KG1 (cell line): ENCODE measurements at regions not wholly inside any gene's neighbourhood (a gene's known extent, or its start where the extent isn't known, plus 50 kb on each side); places are given as distances from the start of the nearest gene placed in this dataset.

ENCODE experiments used
- DNase-seq: peaks from one replicate; lab custom pipeline; 2025; lab: John Stamatoyannopoulos, UW

DNA sequence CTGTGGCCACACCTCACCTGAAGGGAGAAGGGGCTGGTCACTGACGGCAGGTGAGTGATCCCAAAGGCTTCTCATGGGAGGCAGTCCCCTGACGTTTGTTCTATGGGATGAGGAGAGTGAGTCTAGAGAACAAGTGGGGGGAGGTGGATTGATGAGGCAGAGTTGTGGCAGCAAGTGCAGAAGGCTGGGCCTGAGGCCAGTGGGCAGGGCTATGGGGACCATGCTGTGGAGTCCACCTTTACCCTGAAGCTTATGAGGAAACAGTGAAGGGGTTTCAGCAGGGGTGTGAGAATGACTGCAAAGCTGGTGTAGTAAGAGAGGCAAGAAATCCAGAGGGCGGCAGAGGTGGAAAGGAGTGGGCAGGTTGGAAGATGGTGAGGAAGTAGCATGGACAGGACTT lies 96.9 kb upstream of the PFN2 start:
- no peak for DNase-seq

GRCh38 chr3:150064971-150065370 lies 94.3 kb upstream of the PFN2 start:
- DNase-seq: no peak

GRCh38 chr3:150063237-150063636 lies 92.5 kb upstream of the PFN2 start:
- no peak for DNase-seq

DNA sequence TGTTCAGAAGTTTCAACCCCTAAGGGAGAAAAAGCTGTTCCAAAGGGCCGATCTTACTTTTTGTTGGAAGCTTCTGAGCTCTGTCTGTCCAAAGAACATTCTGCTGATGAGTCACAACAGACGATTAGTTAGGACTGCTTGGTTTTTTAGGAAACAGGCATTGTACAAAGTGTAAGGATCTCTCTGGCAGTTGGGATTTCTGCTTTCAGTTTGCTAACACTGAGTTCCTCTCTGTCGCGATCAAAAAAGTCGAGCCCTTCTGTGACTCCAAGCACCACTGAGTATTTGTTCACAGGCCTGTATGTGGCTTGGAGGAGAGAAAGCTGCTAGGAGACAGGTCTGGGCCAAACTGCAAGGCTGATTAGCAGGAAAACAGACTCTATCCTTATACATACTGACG lies 91.8 kb upstream of the PFN2 start:
- no peak for DNase-seq

GRCh38 chr3:150061288-150062024 lies 90.8 kb upstream of the PFN2 start:
- no peak for DNase-seq

GRCh38 chr3:150059729-150060128 lies 89.0 kb upstream of the PFN2 start:
- no peak for DNase-seq

GRCh38 chr3:150059241-150059640 lies 88.5 kb upstream of the PFN2 start:
- DNase-seq: no peak

DNA sequence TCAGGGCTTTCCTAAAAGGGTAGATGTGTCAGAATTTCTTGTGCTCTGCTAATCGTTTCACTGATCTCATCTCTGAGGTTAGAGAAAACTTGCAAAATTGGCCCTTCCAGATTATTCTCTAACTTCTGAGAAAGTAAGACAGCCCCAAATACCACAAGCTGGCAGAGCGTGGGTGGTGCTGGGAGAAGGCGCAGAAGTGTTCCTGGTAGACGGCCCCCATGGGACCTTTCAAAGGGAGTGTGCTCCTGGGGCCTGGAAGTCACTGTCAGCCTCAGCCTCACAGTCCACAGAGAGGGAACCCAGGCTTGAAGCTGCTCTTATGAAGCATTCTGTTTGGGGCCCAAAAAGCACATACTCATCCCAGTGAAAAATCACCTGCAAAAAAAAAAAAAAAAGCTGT lies 86.5 kb upstream of the PFN2 start:
- DNase-seq: no peak

DNA sequence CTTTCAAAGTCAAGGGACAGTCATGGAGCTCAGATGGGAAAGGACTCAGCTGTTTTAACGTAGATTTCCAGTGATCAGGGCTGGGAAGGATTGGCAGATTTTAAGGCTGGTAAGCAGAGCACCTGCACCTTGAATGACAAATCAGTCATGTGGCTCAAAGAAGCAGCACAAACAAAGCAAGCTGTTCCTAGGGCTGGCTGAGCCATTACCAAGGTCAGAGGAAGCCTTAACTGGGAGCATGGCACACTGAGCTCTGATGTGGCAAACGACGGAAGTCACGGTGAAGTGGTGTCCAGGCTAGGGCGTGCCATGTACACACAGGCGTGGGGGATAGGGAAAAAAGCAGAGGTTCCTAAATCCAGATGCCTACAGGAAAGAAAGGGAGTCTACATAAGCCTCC lies 84.6 kb upstream of the PFN2 start:
- no peak for DNase-seq

DNA sequence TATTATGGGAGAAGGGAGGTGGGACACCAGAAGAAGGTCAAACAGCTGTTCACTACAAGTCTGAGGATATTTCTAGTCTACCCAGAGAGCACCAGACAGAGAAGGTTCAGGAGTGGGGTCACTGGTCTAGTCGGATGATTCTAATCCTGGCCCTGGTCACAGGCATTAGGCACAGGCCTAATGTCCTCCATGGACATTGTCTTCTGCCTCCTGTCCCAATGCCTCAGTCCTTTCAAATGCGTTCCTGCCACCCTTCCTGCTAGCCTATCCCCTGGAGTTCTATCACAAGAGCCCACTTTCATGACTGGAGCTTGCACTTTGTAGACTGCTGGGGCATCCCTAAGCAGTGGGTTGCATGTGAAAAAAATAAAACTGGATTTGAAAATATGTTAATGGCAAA lies 83.9 kb upstream of the PFN2 start:
- no peak for DNase-seq

GRCh38 chr3:150050510-150050909 lies 79.8 kb upstream of the PFN2 start:
- no peak for DNase-seq

DNA sequence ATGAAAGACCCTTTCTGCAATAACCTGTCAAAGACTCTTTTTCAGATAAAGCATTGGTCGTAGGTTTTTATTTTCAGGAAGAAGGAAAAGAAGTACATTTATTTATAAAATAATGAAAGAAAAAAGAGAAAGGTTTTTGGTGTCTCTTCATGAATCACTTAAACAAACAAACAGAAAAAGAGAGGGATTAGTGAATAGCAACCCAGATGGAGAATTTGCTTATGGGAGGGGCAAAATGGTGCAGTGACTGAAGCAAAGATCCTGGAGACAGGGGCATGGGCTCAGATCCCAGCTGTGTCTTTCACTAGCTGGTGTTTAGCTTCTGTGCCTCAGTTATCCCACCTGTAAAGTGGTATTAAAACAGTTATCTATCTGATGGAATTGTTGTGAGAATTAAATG lies 78.6 kb upstream of the PFN2 start:
- no peak for DNase-seq

GRCh38 chr3:150041877-150042276 lies 71.2 kb upstream of the PFN2 start:
- no peak for DNase-seq

DNA sequence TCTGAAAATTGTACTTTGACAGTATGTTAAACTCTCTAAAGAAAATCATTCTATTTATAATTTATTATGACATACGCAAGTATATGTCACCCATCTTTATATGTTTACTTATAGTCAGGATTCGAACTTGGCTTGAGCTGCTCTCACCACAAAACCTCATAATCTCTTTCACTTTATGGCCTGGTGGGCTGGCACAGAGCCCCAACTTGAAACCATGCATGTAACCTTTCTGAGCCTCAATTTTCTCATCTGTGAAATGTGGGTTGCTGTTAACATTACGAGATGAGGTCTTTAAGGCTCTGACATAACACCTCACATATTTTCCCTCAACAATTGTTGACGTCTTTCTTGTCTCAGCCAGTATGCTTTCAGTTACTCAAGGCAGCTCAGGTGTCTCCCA lies 69.4 kb upstream of the PFN2 start:
- no peak for DNase-seq

DNA sequence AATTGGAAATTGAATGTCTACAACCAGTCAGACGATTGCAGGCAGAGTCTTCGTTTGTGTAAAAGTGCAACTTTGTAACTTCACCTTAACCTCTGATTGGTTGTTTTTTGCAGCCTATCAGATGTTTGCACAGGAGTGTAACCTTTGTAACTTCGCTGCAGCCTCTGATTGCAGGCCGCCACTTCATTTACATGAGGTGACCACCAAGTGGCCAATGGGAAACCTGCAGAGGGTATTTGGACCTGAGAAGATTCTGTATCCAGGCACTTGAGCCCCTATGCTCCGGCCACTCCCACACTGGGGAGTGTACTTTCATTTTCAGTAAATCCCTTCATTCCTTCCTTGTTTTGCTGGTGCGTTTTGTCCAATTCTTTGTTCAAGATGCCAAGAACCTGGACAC lies 68.1 kb upstream of the PFN2 start:
- DNase-seq: no peak

DNA sequence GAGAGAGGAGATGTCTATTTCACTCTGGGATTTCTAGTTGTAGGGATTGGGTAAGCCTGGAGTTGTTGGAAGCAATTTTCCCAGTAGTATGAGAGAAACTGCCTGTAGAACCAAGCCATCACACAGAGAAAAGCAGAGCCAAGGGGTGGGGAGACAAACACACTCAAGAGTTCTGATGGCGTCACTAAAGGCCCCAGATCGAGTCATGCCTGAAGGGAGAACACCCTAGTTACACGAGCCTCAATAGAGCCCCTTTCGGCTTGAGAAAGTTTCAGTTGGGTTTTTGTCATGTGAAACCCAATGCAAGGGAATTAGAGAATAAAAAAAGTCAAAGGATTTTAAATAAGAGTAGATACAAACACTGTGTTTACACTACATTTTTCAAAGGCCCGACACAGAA lies 66.1 kb upstream of the PFN2 start:
- no peak for DNase-seq

GRCh38 chr3:150035910-150036612 lies 65.4 kb upstream of the PFN2 start:
- no peak for DNase-seq

- no peak for DNase-seq
These were observed 64.6 kb upstream of the PFN2 start for GRCh38 chr3:150035301-150035779.

- no peak for DNase-seq
These were observed 63.0 kb upstream of the PFN2 start for GRCh38 chr3:150033721-150034120.

GRCh38 chr3:150030841-150031240 lies 60.1 kb upstream of the PFN2 start:
- no peak for DNase-seq

- no peak for DNase-seq
These were observed 52.5 kb upstream of the PFN2 start for GRCh38 chr3:150023239-150023636.

- no peak for DNase-seq
These were observed 51.9 kb upstream of the PFN2 start for GRCh38 chr3:150022381-150023238.

DNA sequence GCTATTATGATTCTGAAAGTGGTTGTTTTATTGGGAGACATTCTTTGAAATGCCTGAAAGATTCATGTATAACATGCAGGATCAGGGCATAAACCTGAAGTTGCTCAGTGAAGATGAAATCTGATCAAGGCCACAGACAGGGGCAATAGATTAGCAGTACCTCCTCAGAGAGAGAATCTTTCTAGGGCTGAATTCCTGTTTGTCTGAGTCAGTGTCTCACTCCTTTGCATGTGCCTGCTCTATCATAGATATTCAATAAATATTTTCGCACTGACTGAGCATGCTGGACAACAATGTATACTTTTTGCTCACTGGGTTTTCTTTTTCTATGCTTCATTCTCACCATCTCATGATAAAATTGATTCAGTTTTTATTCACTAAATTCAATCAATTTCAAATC lies 49.8 kb upstream of the PFN2 start:
- no peak for DNase-seq
